GM18520 (cell line): ENCODE measurements at regions not wholly inside any gene's neighbourhood (a gene's known extent, or its start where the extent isn't known, plus 50 kb on each side); places are given as distances from the start of the nearest gene placed in this dataset.
"Not testable (repeated sequence)": the region's sequence is repeated elsewhere in the genome, so short reads cannot be mapped to it uniquely, and the experiment has no call there.

Experiments
- ATAC-seq: cut with Tn5 transposase; IDR thresholded peaks from one replicate; pipeline ENCODE4 v1.9.1; 2021; ENCODE audit not compliant: unreplicated experiment

- not testable (repeated sequence) for ATAC-seq
These were observed 91.0 kb upstream of the SPDYE9 start for GRCh38 chr7:73176813-73177212.

- ATAC-seq, result not testable (repeated sequence)
These were observed 89.5 kb upstream of the SPDYE9 start for GRCh38 chr7:73175322-73175721.

DNA sequence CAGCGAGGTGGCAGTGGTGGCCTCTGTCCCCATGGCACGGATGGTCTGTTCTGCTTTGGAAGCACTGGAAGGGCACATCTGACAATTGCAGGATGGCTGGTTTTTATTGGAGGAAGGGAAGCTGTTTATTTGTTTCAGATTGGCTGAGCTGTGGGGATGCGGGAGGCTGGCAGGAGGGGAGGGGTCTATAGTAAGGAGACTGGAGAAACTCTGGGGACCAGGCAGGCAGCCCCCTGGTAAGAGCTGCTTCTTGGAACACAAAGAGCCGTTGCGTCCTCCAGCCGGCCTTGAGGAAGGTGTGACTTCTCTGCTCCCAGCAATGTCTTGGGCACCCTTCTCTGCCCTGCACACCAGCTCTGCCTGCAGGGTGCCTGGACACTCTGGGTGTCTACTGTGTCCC lies 85.1 kb upstream of the SPDYE9 start:
- not testable (repeated sequence) for ATAC-seq

DNA sequence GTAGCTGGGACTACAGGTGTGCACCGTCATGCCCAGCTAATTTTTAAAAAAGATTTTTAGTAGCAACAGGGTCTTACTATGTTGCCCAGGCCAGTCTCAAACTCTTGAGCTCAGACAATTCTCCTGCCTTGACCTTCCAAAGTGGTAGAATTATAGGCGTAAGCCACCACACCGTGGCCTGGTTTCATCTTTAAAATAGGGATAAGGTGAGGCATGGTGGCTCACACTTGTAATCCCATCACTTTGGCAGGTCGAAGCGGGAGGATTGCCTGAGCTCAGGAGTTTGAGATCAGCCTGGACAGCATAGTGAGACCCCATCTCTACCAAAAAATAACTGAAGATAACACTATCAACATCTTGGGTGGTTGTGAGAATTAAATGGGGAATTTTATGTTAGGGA lies 84.6 kb upstream of the SPDYE9 start:
- ATAC-seq, result not testable (repeated sequence)

DNA sequence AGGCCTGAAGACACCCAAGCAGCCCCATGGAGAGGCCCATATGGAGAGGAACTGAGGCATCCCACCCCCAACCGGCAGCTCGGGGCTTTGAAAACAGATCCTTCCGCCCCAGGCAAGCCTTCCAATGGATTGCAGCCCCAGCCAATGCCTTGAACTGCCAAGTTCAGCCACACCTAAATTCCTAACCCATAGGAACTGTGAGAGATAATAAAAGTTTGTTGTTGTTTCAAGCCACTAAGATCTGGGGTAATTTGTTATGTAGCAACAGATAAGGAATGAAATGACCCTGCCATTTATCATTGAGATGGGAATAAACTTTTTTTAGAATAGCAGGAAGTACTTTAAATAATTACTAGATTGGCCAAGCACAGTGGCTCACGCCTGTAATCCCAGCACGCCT lies 80.3 kb upstream of the SPDYE9 start:
- ATAC-seq, result not testable (repeated sequence)

GRCh38 chr7:73162680-73163079 lies 76.8 kb upstream of the SPDYE9 start:
- ATAC-seq, result not testable (repeated sequence)

GRCh38 chr7:73161727-73162126 lies 75.9 kb upstream of the SPDYE9 start:
- not testable (repeated sequence) for ATAC-seq

GRCh38 chr7:73157169-73157661 lies 71.4 kb upstream of the SPDYE9 start:
- not testable (repeated sequence) for ATAC-seq

GRCh38 chr7:73156510-73157168 lies 70.8 kb upstream of the SPDYE9 start:
- ATAC-seq, result not testable (repeated sequence)

- peak; percentile 91 for ATAC-seq
These were observed 68.8 kb upstream of the SPDYE9 start for GRCh38 chr7:73154586-73155038.

GRCh38 chr7:73153921-73154585 lies 68.2 kb upstream of the SPDYE9 start:
- not testable (repeated sequence) for ATAC-seq

- not testable (repeated sequence) for ATAC-seq
These were observed 62.7 kb upstream of the SPDYE9 start for GRCh38 chr7:73148570-73148969.

GRCh38 chr7:73147681-73148080 lies 61.8 kb upstream of the SPDYE9 start:
- not testable (repeated sequence) for ATAC-seq

GRCh38 chr7:73143993-73144392 lies 58.2 kb upstream of the SPDYE9 start:
- not testable (repeated sequence) for ATAC-seq

GRCh38 chr7:73137922-73138321 lies 52.1 kb upstream of the SPDYE9 start:
- not testable (repeated sequence) for ATAC-seq
